ENCODE measurements at regions not wholly inside any gene's neighbourhood (a gene's known extent, or its start where the extent isn't known, plus 50 kb on each side); places are given as distances from the start of the nearest gene placed in this dataset.

DNA sequence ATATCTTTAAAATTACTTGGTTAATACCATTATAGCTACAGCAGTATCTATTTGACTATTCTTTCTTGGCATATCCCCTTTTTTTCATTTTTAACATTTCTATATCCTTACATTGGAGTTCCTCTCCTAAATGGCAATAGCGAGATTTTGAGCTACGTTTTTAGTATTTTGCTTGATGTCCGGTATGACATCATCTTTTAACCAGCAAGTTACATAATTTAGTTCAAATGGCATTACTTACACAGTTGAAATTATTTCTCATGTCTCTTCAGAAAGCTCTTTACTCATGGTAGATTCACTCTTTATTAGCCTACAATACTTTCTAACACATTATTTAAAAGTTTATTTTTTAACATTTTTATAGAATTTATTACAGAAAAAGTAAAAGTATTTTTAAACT is 701.7 kb upstream of the EPHA7 start:
- TF ChIP-seq, protein P1, sequence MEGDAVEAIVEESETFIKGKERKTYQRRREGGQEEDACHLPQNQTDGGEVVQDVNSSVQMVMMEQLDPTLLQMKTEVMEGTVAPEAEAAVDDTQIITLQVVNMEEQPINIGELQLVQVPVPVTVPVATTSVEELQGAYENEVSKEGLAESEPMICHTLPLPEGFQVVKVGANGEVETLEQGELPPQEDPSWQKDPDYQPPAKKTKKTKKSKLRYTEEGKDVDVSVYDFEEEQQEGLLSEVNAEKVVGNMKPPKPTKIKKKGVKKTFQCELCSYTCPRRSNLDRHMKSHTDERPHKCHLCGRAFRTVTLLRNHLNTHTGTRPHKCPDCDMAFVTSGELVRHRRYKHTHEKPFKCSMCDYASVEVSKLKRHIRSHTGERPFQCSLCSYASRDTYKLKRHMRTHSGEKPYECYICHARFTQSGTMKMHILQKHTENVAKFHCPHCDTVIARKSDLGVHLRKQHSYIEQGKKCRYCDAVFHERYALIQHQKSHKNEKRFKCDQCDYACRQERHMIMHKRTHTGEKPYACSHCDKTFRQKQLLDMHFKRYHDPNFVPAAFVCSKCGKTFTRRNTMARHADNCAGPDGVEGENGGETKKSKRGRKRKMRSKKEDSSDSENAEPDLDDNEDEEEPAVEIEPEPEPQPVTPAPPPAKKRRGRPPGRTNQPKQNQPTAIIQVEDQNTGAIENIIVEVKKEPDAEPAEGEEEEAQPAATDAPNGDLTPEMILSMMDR (IDR thresholded peaks at IDR 0.05) = no peak
- TF ChIP-seq POLR2A (IDR thresholded peaks at IDR 0.05) = no peak

Data from right lobe of liver (tissue), 4 donors.